SJCRH30 (cell line): ENCODE measurements at regions not wholly inside any gene's neighbourhood (a gene's known extent, or its start where the extent isn't known, plus 50 kb on each side); places are given as distances from the start of the nearest gene placed in this dataset.

Experiments used
- DNase-seq, 2 experiments: peaks; one replicate each; pipeline ENCODE4 v3.0.0-alpha.2; 2015 to 2020
- H3K27ac ChIP-seq: fragments of 250-450 bp; sonication (Bioruptor Pico); 2 replicates; pipeline ENCODE4 v1.5.1; 2020; ENCODE audit warnings: mild to moderate bottlenecking, moderate library complexity
- H3K27me3 ChIP-seq: fragments of 250-450 bp; sonication (Bioruptor Pico); 2 replicates; pipeline ENCODE4 v1.5.1; 2020; ENCODE audit warnings: mild to moderate bottlenecking, moderate library complexity
- H3K36me3 ChIP-seq: fragments of 250-450 bp; sonication (Bioruptor Pico); 2 replicates; pipeline ENCODE4 v1.5.1; 2020; ENCODE audit warnings: mild to moderate bottlenecking, moderate library complexity
- H3K4me1 ChIP-seq: fragments of 250-450 bp; sonication (Bioruptor Pico); 2 replicates; pipeline ENCODE4 v1.5.1; 2020; ENCODE audit warnings: mild to moderate bottlenecking, moderate library complexity
- H3K4me3 ChIP-seq: fragments of 250-450 bp; sonication (Bioruptor Pico); 2 replicates; pipeline ENCODE4 v1.5.1; 2020; ENCODE audit warnings: mild to moderate bottlenecking, moderate library complexity
- H3K9me3 ChIP-seq: fragments of 250-450 bp; sonication (Bioruptor Pico); replicated peaks from 2 replicates; pipeline ENCODE4 v1.5.1; 2020; ENCODE audit warnings: mild to moderate bottlenecking, moderate library complexity

DNA sequence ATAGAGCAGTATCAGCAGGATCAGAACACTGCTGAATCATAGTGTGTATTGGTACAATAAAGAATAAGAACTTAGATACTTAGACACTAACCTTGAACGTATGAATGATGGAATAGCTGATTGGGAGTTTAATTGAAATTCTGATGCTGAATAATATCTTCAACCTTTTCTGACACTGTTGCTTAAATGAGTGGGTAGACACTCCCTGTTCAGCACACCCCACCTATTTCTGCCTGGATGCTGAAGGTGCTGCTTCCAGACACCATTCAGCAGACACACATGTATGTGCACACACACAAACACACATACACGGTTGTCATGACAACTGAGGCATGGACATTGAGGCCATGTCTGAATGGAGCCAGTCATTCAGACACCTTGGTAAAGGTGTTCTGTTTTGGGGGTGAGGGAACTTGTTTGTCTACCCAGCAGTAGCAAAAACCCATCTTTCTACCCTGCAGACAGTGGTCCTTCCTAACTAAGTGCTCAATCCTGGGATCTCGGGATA is 54.3 kb downstream of the TMEM215 start:
- no peak overlapping the region for H3K27ac ChIP-seq
- no peaks in the 10 kb centered on the region for H3K9me3 ChIP-seq
- no peak for DNase-seq
- H3K4me3 ChIP-seq = no peak overlapping the region
- no peaks in the 10 kb centered on the region for H3K4me1 ChIP-seq
- no peaks in the 10 kb centered on the region for H3K36me3 ChIP-seq
- no peaks in the 10 kb centered on the region for H3K27me3 ChIP-seq

DNA sequence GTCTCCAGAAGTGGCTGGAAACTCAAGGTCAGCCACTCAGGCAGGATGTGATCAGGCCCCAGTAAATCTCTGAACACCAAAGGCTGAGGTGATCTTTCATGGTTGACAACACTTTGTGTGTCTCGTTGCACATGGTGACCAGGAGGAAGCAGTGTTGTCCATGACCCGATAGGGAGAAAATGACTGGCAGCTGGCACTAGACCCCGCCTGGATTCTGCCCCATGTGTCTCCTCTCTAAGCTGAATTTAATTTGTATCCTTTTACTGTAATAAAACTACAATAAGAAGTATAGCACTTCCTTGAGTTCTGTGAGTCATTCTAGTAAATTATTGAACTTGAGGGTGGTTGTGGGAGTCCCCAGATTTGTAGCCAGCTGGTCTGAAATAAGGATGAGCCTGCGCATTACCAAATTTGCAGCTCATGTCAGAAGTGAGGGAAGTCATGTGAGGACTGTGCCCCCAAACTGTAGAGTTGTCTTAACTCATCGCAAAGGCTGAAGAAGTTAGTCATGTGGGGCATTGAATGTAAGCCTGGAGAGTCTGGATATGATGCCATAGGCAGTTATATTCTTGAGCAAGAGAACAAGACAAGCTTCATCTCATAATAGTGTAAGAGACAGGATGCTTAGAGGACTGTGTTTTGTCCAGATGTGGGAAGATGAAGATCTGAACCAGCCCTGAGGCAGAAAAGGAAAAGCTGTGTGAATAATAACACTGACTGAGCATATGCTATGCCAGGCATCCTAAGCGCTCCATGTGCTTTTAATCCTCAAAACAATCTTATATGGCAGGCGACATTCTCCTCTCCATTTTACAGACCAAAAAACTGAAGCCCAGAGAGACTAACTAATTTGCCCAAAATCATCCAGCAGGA is 55.9 kb downstream of the TMEM215 start:
- Histone ChIP-seq H3K4me3 (no peak overlapping the region), H3K4me1 (no peaks in the 10 kb centered on the region), H3K9me3 (no peaks in the 10 kb centered on the region), H3K27ac (no peak overlapping the region), H3K36me3 (no peaks in the 10 kb centered on the region), H3K27me3 (no peaks in the 10 kb centered on the region)
- no peak for DNase-seq

DNA sequence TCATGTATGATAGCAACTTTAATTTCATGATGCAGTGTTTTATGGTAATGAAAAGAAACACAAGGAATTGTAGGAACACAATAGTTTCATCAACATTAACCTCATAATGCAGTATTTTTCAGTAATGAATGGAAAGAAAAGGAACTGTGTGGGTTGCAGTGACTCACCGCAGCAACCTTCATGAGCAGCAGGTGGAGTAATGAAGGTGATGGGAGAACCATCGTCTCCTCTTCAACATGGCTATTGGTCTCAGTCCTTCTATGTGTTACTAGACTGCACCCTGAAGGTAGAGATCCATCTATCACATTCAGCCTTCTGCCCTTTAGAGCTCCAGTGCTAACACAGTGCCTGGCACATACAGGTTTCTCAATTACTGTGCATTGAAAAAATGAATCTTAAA is 58.0 kb downstream of the TMEM215 start:
- H3K27ac ChIP-seq = no peak overlapping the region
- H3K9me3 ChIP-seq = no peaks in the 10 kb centered on the region
- no peaks in the 10 kb centered on the region for H3K4me1 ChIP-seq
- no peak for DNase-seq
- H3K27me3 ChIP-seq = no peaks in the 10 kb centered on the region
- H3K4me3 ChIP-seq = no peak overlapping the region
- H3K36me3 ChIP-seq = no peaks in the 10 kb centered on the region

DNA sequence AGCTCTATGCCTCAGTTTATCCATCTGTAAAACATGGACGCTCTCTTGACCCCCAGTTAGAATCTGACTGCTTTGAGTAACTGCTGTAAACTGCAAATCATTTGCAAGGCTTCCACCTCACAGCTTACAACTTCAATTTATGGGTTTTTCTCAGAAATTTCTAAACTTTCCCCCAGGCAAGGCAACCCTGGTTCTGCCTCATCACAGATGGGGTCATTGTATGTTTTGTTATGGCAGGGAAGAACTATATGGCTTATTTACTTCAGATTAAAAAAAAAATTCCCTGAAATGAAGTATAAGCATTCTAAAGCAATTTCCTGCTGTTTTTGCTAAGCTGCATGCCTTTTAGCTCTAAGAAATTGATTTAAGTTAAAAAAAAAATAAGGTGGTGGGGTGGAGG is 60.0 kb downstream of the TMEM215 start:
- no peak overlapping the region for H3K27ac ChIP-seq
- H3K4me3 ChIP-seq = no peak overlapping the region
- H3K36me3 ChIP-seq = no peaks in the 10 kb centered on the region
- no peaks in the 10 kb centered on the region for H3K27me3 ChIP-seq
- H3K9me3 ChIP-seq = no peaks in the 10 kb centered on the region
- no peaks in the 10 kb centered on the region for H3K4me1 ChIP-seq
- DNase-seq = no peak

DNA sequence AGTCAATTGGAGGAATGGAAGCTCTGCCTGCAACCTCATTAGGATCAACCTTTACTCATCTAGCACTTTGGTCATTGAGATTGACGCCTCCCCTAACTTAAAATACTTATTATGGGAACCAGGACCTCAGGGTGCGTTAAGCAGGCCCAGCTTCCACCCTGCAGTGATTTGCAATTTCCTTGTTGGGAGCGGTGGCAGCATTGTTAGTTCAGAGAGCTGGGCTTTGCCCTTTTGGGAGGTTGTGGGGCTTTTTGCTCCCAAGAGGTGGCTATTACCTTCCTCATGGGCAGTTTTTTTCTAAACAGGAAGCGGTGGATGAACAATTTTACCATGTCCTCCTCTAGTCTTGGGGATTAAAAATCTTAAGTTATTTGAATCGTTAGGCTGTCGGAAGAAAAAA is 60.9 kb downstream of the TMEM215 start:
- no peak overlapping the region for H3K27ac ChIP-seq
- H3K27me3 ChIP-seq = no peaks in the 10 kb centered on the region
- no peaks in the 10 kb centered on the region for H3K4me1 ChIP-seq
- H3K4me3 ChIP-seq = no peak overlapping the region
- H3K36me3 ChIP-seq = no peaks in the 10 kb centered on the region
- H3K9me3 ChIP-seq = no peaks in the 10 kb centered on the region
- DNase-seq = no peak

DNA sequence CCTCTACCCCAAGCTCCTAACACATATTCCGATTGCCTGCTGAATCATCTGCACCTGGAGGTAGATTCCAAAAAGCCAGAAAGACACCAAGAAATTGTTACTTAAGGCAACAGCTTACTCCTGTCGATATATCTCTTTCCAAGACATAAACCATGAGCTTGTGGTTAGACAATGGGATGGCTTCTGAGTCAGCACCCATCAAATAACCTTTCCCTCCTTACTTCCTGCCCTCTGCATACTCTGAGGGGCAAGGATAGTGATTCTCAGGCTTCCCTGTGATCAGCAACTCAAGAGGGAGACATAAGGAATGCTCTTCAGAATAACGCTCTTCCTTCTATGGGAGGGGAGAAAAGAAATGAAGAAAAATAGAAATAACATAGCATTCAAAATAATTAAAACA is 70.9 kb downstream of the TMEM215 start:
- Histone ChIP-seq H3K27me3 (no peaks in the 10 kb centered on the region), H3K36me3 (no peaks in the 10 kb centered on the region), H3K9me3 (no peaks in the 10 kb centered on the region), H3K27ac (no peak overlapping the region), H3K4me1 (no peaks in the 10 kb centered on the region), H3K4me3 (no peak overlapping the region)
- DNase-seq = no peak

DNA sequence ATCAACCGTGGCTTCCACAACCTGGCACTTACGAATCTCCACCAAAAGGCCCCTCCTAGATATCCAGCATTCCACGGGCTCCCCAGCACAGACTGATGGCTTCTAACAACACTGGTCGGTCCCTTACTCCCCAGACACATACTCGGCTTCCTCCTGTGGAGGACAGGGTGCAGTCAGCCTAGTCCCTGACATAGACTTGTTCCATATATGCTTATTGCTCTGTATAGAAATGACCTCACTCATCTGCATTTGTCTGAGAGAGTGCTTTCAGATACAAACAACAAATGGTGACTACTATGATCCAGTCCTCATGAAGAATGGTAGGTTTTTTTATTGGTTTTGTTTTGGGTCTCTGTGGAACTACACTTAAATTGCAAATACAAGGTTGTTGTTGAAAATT is 72.4 kb downstream of the TMEM215 start:
- no peaks in the 10 kb centered on the region for H3K36me3 ChIP-seq
- no peak overlapping the region for H3K27ac ChIP-seq
- H3K27me3 ChIP-seq = no peaks in the 10 kb centered on the region
- H3K4me3 ChIP-seq = no peak overlapping the region
- H3K4me1 ChIP-seq = no peaks in the 10 kb centered on the region
- H3K9me3 ChIP-seq = no peaks in the 10 kb centered on the region
- no peak for DNase-seq

DNA sequence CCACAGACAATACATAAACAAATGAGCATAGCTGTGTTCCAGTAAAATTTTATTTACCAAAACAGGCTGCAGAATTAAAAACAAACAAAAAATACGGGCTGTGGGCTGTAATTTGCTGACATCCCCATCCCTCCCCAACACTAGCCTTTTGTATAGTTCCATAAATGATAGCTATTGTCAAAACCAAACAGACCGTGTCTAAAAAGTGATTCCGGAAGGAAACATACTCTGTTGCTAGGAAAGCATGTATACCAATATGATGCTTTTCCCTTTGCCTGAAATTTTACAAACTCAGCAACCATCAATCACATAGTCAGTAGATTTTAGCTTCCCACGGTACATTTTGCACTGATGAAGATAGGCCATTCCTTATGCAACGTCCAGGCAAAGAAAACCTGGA is 80.0 kb downstream of the TMEM215 start:
- Histone ChIP-seq H3K9me3 (no peaks in the 10 kb centered on the region), H3K27ac (no peak overlapping the region), H3K4me3 (no peak overlapping the region), H3K36me3 (no peaks in the 10 kb centered on the region), H3K27me3 (no peaks in the 10 kb centered on the region), H3K4me1 (no peaks in the 10 kb centered on the region)
- no peak for DNase-seq

DNA sequence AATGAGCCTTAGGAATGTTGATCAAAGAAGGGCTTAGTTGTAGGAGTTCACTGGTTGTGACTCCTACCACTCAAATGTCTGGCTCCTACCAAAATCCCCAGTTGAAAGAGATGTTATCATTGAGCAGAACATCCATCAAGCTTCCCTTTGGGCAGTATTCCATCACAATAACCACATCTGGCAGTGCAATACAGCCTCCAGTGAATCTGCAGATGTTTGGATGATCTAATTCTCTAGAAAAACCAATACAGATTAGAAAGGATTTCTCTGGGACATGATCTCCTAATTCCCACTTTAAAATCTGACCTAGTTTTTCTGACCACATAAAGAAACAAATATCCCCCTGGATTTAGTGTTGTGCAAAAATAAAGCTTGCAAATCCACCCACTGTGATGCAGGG is 81.6 kb downstream of the TMEM215 start:
- Histone ChIP-seq H3K27me3 (no peaks in the 10 kb centered on the region), H3K4me3 (no peak overlapping the region), H3K4me1 (no peaks in the 10 kb centered on the region), H3K27ac (no peak overlapping the region), H3K9me3 (no peaks in the 10 kb centered on the region), H3K36me3 (no peaks in the 10 kb centered on the region)
- no peak for DNase-seq

DNA sequence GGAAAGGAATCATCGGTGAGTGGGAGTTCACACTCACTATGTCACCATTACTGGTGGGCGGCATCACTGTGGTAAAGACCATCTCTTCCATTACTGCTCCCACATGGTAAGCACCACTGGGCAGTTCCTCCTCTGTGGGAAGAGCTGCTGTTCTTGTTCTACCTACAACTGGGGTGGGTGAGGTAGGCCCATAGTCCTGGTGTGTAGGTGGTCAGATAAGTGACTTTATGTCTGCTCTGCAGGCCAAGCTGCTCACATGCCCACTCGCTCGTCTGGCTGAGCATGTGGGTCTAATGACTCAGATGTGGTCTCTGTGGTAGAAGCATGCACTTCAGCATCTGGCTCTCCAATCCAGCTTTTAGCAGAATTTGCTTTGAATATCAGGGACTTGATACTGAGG is 82.9 kb downstream of the TMEM215 start:
- H3K36me3 ChIP-seq = no peaks in the 10 kb centered on the region
- H3K27ac ChIP-seq = no peak overlapping the region
- no peak for DNase-seq
- no peaks in the 10 kb centered on the region for H3K27me3 ChIP-seq
- H3K9me3 ChIP-seq = no peaks in the 10 kb centered on the region
- no peaks in the 10 kb centered on the region for H3K4me1 ChIP-seq
- H3K4me3 ChIP-seq = no peak overlapping the region

DNA sequence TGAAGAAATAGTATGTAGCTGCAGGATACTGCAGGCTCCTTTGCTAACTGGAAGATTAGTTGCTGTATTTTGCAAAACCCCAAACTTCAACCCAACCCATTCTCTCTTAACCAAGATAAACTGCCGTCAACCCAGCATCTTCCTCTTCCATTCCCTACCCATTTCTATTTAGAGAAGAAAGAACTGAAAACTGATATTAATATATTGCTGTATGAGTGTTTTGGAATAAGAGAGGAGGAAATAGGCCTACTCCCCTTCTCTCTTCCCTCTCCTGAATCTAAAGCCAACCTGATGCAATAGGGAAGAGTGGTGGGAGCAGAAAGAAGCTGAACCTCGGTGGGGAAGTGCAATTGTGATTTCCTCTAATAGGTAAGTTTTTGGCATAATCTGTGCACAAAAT is 83.7 kb downstream of the TMEM215 start:
- no peak overlapping the region for H3K27ac ChIP-seq
- no peaks in the 10 kb centered on the region for H3K27me3 ChIP-seq
- no peaks in the 10 kb centered on the region for H3K4me1 ChIP-seq
- H3K4me3 ChIP-seq = no peak overlapping the region
- no peaks in the 10 kb centered on the region for H3K36me3 ChIP-seq
- H3K9me3 ChIP-seq = no peaks in the 10 kb centered on the region
- no peak for DNase-seq

DNA sequence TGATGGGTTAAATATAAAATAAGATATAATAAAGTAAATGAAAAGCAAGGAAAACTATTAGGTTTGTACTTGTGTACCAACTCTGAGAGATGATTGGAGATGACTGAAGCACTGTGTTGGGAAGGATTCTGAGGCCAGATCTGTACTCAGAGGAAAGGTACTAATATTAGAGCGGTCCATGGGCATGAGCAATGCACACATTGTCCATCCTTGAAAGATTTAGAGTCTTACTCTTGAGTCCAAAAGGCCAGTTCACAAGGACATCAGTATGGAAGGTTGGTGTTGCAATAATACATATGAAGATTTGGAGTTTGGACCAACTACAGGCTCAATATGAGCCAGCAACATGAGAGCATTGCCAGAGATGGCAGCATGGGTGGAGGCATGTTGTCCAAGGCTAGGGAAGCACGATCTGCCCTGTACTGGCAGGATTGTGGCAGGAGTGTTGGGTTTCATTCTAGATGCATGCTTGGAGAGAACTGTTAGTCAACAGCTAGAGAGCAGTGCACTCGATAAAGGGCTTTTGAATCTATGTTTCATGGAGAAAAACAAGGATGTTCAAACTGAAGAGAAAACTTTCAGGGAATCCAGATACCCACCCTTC is 84.4 kb downstream of the TMEM215 start:
- no peak overlapping the region for H3K4me3 ChIP-seq
- no peak for DNase-seq
- H3K36me3 ChIP-seq = no peaks in the 10 kb centered on the region
- no peak overlapping the region for H3K27ac ChIP-seq
- H3K27me3 ChIP-seq = no peaks in the 10 kb centered on the region
- H3K4me1 ChIP-seq = no peaks in the 10 kb centered on the region
- no peaks in the 10 kb centered on the region for H3K9me3 ChIP-seq

DNA sequence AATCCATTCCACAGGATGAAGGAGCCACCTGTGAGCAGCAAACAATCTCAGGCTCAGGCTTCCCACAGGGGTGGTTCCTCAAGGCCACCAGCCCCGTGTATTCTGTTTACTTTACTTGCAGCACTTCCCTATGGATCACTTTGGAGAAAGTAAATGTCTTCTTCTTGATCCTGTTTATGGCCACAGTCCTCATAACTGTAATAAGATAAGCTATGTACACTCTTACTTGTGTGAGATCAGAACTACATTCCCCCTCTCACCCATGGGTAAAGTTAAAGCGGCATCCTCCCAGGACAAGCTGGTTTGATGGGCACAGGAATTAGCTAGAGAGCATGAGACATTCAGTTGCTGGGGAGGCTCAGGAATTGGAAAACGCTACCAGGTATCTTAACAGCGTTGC is 86.1 kb downstream of the TMEM215 start:
- no peak for DNase-seq
- Histone ChIP-seq H3K4me3 (no peak overlapping the region), H3K4me1 (no peaks in the 10 kb centered on the region), H3K27ac (no peak overlapping the region), H3K36me3 (no peaks in the 10 kb centered on the region), H3K27me3 (no peaks in the 10 kb centered on the region), H3K9me3 (no peaks in the 10 kb centered on the region)

DNA sequence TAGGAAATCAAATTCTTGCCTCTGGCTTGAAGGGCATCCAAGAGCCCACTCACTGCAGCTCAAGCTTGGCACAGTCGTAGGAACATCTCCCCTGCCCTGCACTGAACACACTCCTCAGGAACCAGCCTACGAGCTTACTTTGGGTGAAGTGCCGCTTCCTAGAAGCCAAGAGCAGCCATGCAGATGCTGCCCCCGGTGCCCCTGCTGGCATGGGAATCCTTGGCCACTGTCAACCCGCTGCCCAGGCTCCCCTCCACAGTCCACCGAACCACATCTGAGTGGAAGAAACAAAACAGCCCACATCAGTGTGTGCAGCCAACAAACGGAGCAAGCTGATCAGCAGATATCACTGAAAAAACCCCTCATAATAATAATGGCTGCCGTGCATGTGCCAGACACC is 89.8 kb downstream of the TMEM215 start:
- H3K27me3 ChIP-seq = no peaks in the 10 kb centered on the region
- no peaks in the 10 kb centered on the region for H3K36me3 ChIP-seq
- no peak overlapping the region for H3K4me3 ChIP-seq
- H3K9me3 ChIP-seq = no peaks in the 10 kb centered on the region
- no peaks in the 10 kb centered on the region for H3K4me1 ChIP-seq
- no peak for DNase-seq
- H3K27ac ChIP-seq = no peak overlapping the region

DNA sequence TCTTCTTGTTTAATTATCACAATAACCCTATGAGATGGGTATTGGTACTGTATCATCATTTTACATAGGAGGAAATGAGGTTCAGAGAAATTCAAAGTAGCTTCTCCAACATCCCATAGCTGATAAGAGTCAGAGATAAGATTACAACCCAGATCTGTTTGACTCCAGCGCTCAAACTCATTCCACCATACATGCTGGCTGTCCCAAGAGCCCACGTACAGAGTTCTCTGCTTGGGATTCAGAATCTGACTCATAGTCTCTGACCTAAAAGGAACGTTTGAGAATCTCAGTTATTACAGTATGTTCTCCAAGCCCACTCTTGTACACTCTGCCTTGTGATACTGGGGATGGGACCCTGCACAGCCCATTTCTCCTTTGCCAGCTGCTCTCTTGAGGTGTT is 90.2 kb downstream of the TMEM215 start:
- Histone ChIP-seq H3K27me3 (no peaks in the 10 kb centered on the region), H3K9me3 (no peaks in the 10 kb centered on the region), H3K4me3 (no peak overlapping the region), H3K4me1 (no peaks in the 10 kb centered on the region), H3K36me3 (no peaks in the 10 kb centered on the region), H3K27ac (no peak overlapping the region)
- no peak for DNase-seq

DNA sequence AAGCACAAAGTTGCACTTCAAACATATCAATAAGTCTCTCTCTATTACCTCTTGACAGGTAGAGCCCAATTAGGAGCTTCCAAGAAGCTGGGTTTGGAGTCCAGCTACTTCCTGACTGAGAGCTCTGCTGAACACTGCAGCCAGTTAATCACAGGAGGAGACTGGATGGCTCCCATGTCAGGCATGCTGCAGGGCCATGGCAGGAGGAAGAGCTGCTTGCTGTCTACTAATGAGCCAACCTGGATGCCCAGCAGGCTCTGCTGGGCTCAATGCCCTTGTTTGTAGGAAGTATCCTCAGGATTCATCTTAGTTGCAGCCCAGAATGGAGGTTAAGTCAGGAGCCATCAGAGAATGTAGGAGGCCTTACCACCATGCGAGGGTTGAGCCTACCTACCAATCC is 91.9 kb downstream of the TMEM215 start:
- Histone ChIP-seq H3K9me3 (no peaks in the 10 kb centered on the region), H3K4me3 (no peak overlapping the region), H3K4me1 (no peaks in the 10 kb centered on the region), H3K27me3 (no peaks in the 10 kb centered on the region), H3K36me3 (no peaks in the 10 kb centered on the region), H3K27ac (no peak overlapping the region)
- DNase-seq = no peak
